OCI-LY1 (cell line): ENCODE measurements at regions not wholly inside any gene's neighbourhood (a gene's known extent, or its start where the extent isn't known, plus 50 kb on each side); places are given as distances from the start of the nearest gene placed in this dataset.

Source experiments
- CTCF ChIP-seq: fragments of 200-600 bp; sonication (generic), shearing (Covaris generic); IDR thresholded peaks from 2 replicates; pipeline ENCODE4 v1.5.1; 2017; ENCODE audit warnings: mild to moderate bottlenecking, antibody characterized with exemption, low read length, moderate library complexity, mixed read lengths
- EZH2 ChIP-seq: fragments of 200-600 bp; sonication (generic), shearing (Covaris generic); IDR thresholded peaks from 2 replicates; pipeline ENCODE4 v1.8.0; 2017; ENCODE audit warnings: borderline replicate concordance, mixed run types, mild to moderate bottlenecking, antibody characterized with exemption, low read length, moderate library complexity, mixed read lengths

- no peak for TF ChIP-seq CTCF
- no peak for TF ChIP-seq EZH2
Observed at GRCh38 chr2:145777914-145778313, 1258.0 kb upstream of the ZEB2 start.
